ENCODE measurements at regions not wholly inside any gene's neighbourhood (a gene's known extent, or its start where the extent isn't known, plus 50 kb on each side); places are given as distances from the start of the nearest gene placed in this dataset.
A peak's percentile ranks its signal among the peaks of the same experiment; 100 is the strongest.

GRCh38 chr6:21902628-21903169, 309.1 kb downstream of the SOX4 start:
- peaks cover 0 to 6% (median 6%) of the 10 kb centered on the region in 3 experiments; a peak in 3 of 7 replicates for H3K36me3 Mint-ChIP-seq (ENCODE audit: insufficient read depth in 1 of 3, low read depth in 3 of 3)
- no CpG with 5 or more reads among the region's 7 CpGs for WGBS (ENCODE audit: extremely low coverage, insufficient read length, low lambda C conversion rate)

More at GRCh38 chr6:21902628-21903169, 309.1 kb downstream of the SOX4 start:
- no peak overlapping the region for H3K14ac ChIP-seq (ENCODE audit: insufficient read depth, low read length)
- H2BK20ac ChIP-seq (ENCODE audit: low read depth, low read length, poor library complexity, severe bottlenecking), result no peak overlapping the region
- no peak overlapping the region for H2BK15ac ChIP-seq (ENCODE audit: low read depth, low read length)
- no peak overlapping the region for H2BK120ac ChIP-seq (ENCODE audit: low read depth, low read length, poor library complexity, severe bottlenecking)
- Mint-ChIP-seq H3K4me3 (no peak overlapping the region), H3K9me3 (no peaks in the 10 kb centered on the region), H3K27ac (peak overlapping the region; percentile 56 to 86 (median 86); a peak in 6 of 7 replicates), H3K4me1 (peaks cover 19 to 21% of the 10 kb centered on the region in 2 experiments), H3K27me3 (ENCODE audit: low read depth) (no peaks in the 10 kb centered on the region)
- H2AFZ ChIP-seq (ENCODE audit: low read length), result no peak overlapping the region
- H3K4me2 ChIP-seq (ENCODE audit: insufficient read depth, insufficient read length, low read length), result no peak overlapping the region
- no peaks in the 10 kb centered on the region for H3K27me3 ChIP-seq (ENCODE audit: insufficient read depth, low read length)
- no peak overlapping the region for H4K5ac ChIP-seq (ENCODE audit: insufficient read length, low read depth, low read length)
- no peak overlapping the region for H2AK5ac ChIP-seq (ENCODE audit: insufficient read length, low read length)
- H3K23ac ChIP-seq (ENCODE audit: insufficient read length, low read depth, low read length), result no peak overlapping the region
- H3K4ac ChIP-seq (ENCODE audit: low read depth, low read length), result no peak overlapping the region
- H3K79me2 ChIP-seq (ENCODE audit: insufficient read depth, low read length), result no peaks in the 10 kb centered on the region
- no peaks in the 10 kb centered on the region for H4K20me1 ChIP-seq (ENCODE audit: control insufficient read depth, insufficient read depth, insufficient read length)
- no peaks in the 10 kb centered on the region for H3K9me3 ChIP-seq (ENCODE audit: control insufficient read depth, low read depth, low read length)
- H4K91ac ChIP-seq (ENCODE audit: insufficient read length, low read depth, low read length), result no peak overlapping the region
- H2BK5ac ChIP-seq (ENCODE audit: insufficient read length, low read length), result no peak overlapping the region
- no peak for DNase-seq
- no peak overlapping the region for H3K9ac ChIP-seq (ENCODE audit: extremely low read depth, insufficient read length, low read length)
- TF ChIP-seq, protein P1, sequence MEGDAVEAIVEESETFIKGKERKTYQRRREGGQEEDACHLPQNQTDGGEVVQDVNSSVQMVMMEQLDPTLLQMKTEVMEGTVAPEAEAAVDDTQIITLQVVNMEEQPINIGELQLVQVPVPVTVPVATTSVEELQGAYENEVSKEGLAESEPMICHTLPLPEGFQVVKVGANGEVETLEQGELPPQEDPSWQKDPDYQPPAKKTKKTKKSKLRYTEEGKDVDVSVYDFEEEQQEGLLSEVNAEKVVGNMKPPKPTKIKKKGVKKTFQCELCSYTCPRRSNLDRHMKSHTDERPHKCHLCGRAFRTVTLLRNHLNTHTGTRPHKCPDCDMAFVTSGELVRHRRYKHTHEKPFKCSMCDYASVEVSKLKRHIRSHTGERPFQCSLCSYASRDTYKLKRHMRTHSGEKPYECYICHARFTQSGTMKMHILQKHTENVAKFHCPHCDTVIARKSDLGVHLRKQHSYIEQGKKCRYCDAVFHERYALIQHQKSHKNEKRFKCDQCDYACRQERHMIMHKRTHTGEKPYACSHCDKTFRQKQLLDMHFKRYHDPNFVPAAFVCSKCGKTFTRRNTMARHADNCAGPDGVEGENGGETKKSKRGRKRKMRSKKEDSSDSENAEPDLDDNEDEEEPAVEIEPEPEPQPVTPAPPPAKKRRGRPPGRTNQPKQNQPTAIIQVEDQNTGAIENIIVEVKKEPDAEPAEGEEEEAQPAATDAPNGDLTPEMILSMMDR (conservative IDR thresholded peaks at IDR 0.05), result no peak
- no peaks in the 10 kb centered on the region for H3K4me1 ChIP-seq (ENCODE audit: insufficient read depth, low read length)
- no peaks in the 10 kb centered on the region for H3K23me2 ChIP-seq (ENCODE audit: insufficient read length, low read depth, low read length, poor library complexity, severe bottlenecking)
- H3K56ac ChIP-seq (ENCODE audit: insufficient read length, low read depth, low read length), result no peak overlapping the region
- H4K8ac ChIP-seq (replicated peaks; ENCODE audit: insufficient read length, low read depth, low read length), result no peak overlapping the region
- no peak overlapping the region for H3T11ph ChIP-seq (ENCODE audit: low read length)
- H2BK12ac ChIP-seq (ENCODE audit: insufficient read length, low read depth, low read length), result no peak overlapping the region
- H3K27ac ChIP-seq (ENCODE audit: insufficient read length, low read depth, low read length), result no peak overlapping the region
- no peak overlapping the region for H3K18ac ChIP-seq (ENCODE audit: insufficient read length, low read depth, low read length)
- no peaks in the 10 kb centered on the region for H3K79me1 ChIP-seq (ENCODE audit: insufficient read depth, low read depth, low read length, poor library complexity, severe bottlenecking)
